Prostate gland (tissue), 2 donors: ENCODE measurements at regions not wholly inside any gene's neighbourhood (a gene's known extent, or its start where the extent isn't known, plus 50 kb on each side); places are given as distances from the start of the nearest gene placed in this dataset.

Source experiments
- DNase-seq: peaks from one replicate; pipeline ENCODE4 v3.0.0-alpha.2; 2019; ENCODE audit warnings: low spot score
- H3K27ac ChIP-seq, 2 donors: fragments of 200-600 bp; sonication (generic); 2 replicates each; pipeline ENCODE4 v1.5.1; 2017 to 2019
- H3K27me3 ChIP-seq: fragments of 200-600 bp; sonication (generic); replicated peaks from 2 replicates; pipeline ENCODE4 v1.5.1; 2019; ENCODE audit not compliant: insufficient read depth
- H3K36me3 ChIP-seq, 2 donors: fragments of 200-600 bp; sonication (generic); 1 replicate in 1 of 2; 2 replicates in 1 of 2; pipeline versions ENCODE4 v1.5.1 to v1.8.1; 2017 to 2019
- H3K4me1 ChIP-seq: fragments of 200-600 bp; sonication (generic); replicated peaks from 2 replicates; pipeline ENCODE4 v1.5.1; 2019
- H3K4me3 ChIP-seq, 2 donors: fragments of 200-600 bp; sonication (generic); 2 replicates each; pipeline ENCODE4 v1.5.1; 2017 to 2019
- H3K9me3 ChIP-seq: fragments of 200-600 bp; sonication (generic); 2 replicates; pipeline ENCODE4 v1.5.1; 2017
- POLR2A ChIP-seq: fragments of 450-650 bp; IDR thresholded peaks from one replicate; pipeline ENCODE4 v1.6.1; 2016; ENCODE audit warnings: antibody characterized with exemption, mild to moderate bottlenecking
- POLR2AphosphoS5 ChIP-seq: sonication (generic); formaldehyde crosslinking; IDR thresholded peaks from one replicate; pipeline ENCODE4 v1.6.1; 2017; ENCODE audit warnings: antibody characterized with exemption
- WGBS: methylation state at CpG from one replicate; pipeline ENCODE4 v1.1.5; 2018; 5-methylcytosine and 5-hydroxymethylcytosine counted together
- intact Hi-C: fragments of 100-400 bp; cut with DNase I; formaldehyde crosslinking; loops from one replicate; pipeline ENCODE4 v1.14.2; 2022
- TF ChIP-seq, protein P1 (sequence below), 4 experiments: fragments of 200-600 bp in 2 of 4; fragments of 450-650 bp in 2 of 4; sonication (generic) in 2 of 4; IDR thresholded peaks; 1 replicate in 3 of 4; 2 replicates in 1 of 4; pipeline ENCODE4 v1.5.1; 2016 to 2019; ENCODE audit warnings: antibody characterized with exemption in 4 of 4, mild to moderate bottlenecking in 2 of 4, moderate library complexity in 2 of 4

DNA sequence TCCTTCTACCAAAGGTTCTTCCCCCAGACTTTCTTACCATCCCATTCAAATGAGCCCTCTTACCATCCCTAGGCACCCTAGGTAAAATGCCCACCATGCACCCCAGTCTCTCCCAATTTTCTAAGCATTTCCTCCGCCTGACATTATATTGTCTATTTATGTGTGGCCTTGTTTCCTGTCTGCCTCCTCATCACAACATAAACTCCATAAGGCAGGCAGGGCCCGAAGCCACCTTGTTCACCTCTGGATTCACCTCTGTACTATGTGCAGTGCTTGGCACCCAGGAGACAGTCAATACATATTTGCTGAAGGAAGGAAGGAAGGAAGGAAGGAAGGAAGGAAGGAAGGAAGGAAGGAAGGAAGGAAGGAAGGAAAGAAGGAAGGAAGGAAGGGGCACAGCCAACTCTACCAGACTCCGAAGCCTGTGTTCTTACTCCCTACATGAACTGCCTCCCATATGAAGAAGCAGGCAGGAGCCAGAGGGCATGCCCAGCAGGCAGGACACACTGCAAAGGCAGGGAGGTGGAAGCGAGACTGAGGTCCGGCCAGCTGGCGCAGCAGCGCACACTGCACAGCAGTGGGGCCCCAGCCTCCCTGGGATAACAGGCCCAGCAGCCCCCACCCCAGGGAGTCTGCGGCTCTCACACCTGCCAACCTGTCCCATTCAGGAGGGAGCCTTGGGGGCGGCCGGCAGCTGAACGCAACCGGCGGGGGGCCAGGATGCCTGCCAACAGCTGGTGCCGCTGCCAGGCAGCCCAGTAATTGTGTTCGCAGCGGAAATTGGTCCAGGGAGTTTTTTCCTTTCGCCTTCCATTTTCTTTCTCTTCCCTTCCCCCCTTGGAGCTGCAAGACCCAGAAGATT, 106.0 kb upstream of the LINGO1 start:
- Histone ChIP-seq H3K27me3 (peaks cover 6% of the 10 kb centered on the region), H3K36me3 (no peaks in the 10 kb centered on the region), H3K27ac (no peak overlapping the region), H3K4me3 (no peak overlapping the region), H3K9me3 (no peaks in the 10 kb centered on the region), H3K4me1 (no peaks in the 10 kb centered on the region)
- intact Hi-C loops, result no loop called here
- DNase-seq, result no peak
- TF ChIP-seq POLR2AphosphoS5 (no peak), POLR2A (no peak)
- TF ChIP-seq, protein P1, sequence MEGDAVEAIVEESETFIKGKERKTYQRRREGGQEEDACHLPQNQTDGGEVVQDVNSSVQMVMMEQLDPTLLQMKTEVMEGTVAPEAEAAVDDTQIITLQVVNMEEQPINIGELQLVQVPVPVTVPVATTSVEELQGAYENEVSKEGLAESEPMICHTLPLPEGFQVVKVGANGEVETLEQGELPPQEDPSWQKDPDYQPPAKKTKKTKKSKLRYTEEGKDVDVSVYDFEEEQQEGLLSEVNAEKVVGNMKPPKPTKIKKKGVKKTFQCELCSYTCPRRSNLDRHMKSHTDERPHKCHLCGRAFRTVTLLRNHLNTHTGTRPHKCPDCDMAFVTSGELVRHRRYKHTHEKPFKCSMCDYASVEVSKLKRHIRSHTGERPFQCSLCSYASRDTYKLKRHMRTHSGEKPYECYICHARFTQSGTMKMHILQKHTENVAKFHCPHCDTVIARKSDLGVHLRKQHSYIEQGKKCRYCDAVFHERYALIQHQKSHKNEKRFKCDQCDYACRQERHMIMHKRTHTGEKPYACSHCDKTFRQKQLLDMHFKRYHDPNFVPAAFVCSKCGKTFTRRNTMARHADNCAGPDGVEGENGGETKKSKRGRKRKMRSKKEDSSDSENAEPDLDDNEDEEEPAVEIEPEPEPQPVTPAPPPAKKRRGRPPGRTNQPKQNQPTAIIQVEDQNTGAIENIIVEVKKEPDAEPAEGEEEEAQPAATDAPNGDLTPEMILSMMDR (IDR thresholded peaks at IDR 0.05), result no peak
- WGBS, result 35% methylated on average over 17 of the region's 17 CpGs

DNA sequence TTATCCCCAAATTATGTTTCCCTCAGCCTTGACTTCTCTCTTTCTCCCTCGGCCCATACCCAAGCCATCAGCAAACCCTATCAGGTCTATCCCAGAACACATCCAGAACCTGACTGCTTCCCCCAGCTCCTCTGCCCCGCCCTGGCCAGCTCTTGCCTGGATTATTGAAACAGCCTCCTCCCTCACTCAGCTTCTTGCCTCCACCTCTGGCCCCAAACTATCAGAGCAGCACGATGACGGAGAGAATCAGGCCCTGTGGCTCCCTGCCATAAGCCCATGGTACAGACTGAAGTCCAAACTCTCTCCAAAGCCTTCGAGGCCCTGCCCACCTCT, 105.3 kb upstream of the LINGO1 start:
- Histone ChIP-seq H3K27me3 (peaks cover 6% of the 10 kb centered on the region), H3K4me3 (no peak overlapping the region), H3K4me1 (no peaks in the 10 kb centered on the region), H3K36me3 (no peaks in the 10 kb centered on the region), H3K9me3 (no peaks in the 10 kb centered on the region), H3K27ac (no peak overlapping the region)
- no peak for TF ChIP-seq POLR2A
- TF ChIP-seq, protein P1 (IDR thresholded peaks at IDR 0.05), result no peak
- TF ChIP-seq POLR2AphosphoS5, result no peak
- DNase-seq, result no peak
- intact Hi-C loops, result no loop called here
- 78% methylated on average over 5 of the region's 5 CpGs for WGBS

DNA sequence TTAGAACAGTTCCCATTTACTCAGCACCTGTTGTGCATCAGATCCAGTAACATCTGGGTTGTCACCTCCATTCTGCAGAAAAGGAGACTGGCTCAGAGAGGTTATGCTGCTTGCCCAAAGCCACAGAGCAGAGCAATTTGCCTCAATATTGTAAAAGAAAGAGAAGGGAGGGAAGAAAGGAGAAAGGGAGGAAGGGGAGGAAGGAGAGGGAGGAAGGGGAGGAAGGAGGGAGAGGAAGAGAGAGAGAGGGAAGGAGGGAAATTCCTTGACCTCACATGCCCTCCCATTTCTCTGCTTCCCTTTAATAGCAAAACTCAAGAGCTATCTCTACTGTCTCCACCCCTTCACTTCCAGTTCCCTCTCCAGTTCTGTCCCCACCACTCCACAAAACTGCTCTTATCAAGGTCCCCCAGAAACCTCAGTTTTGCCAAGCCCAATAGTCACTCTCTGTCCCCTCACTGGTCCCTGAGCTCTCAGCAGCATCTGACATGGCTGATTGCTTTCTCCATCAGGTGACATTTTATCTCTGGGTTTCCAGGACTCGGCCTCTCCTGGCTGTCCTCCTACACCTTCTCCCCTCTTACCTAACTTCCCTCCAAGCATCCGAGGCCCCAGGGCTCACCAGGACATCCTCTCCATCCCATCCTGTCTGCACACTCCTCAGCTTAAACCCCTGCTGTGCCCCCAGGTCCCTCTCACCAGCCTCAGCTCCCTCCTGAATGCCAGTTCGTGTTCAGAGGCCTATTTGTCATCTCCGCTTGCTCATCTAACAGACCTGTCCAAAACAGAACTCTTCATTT, 104.7 kb upstream of the LINGO1 start:
- H3K9me3 ChIP-seq, result no peaks in the 10 kb centered on the region
- H3K36me3 ChIP-seq, result no peaks in the 10 kb centered on the region
- intact Hi-C loops, result no loop called here
- H3K4me3 ChIP-seq, result no peak overlapping the region
- no peak overlapping the region for H3K27ac ChIP-seq
- no peaks in the 10 kb centered on the region for H3K4me1 ChIP-seq
- no peak for DNase-seq
- H3K27me3 ChIP-seq, result peaks cover 4% of the 10 kb centered on the region
- TF ChIP-seq, protein P1 (IDR thresholded peaks at IDR 0.05), result no peak
- no peak for TF ChIP-seq POLR2AphosphoS5
- TF ChIP-seq POLR2A, result no peak
- WGBS, result 72% methylated on average over 4 of the region's 4 CpGs

DNA sequence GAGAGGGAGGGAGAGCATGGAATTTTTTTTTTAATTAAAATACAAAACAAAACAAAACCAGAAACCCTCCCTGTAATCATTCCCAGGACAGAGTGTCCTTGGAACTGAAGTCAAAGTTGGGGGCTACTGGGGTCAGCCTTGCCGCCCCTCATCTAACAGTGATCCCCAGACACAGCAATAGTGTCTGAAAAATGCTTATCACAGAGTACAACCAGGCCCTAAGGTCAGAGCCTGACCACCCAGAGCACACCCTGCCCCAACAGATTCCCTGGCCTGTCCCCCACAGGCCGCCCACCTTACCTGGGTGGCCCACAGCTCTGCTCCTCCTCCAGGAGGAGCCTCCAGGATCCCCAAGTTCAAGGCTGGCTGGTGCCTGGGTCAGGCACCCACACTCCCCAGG, 101.6 kb upstream of the LINGO1 start:
- no peak overlapping the region for H3K27ac ChIP-seq
- H3K9me3 ChIP-seq, result no peaks in the 10 kb centered on the region
- 95% methylated on average over 2 of the region's 2 CpGs for WGBS
- peaks cover 4% of the 10 kb centered on the region for H3K27me3 ChIP-seq
- no peaks in the 10 kb centered on the region for H3K4me1 ChIP-seq
- no peak for DNase-seq
- H3K36me3 ChIP-seq, result no peaks in the 10 kb centered on the region
- TF ChIP-seq, protein P1 (IDR thresholded peaks at IDR 0.05), result no peak
- TF ChIP-seq POLR2A (no peak), POLR2AphosphoS5 (no peak)
- no peak overlapping the region for H3K4me3 ChIP-seq
- intact Hi-C loops, result no loop called here
